DND-41 (cell line): ENCODE measurements at regions not wholly inside any gene's neighbourhood (a gene's known extent, or its start where the extent isn't known, plus 50 kb on each side); places are given as distances from the start of the nearest gene placed in this dataset.

ENCODE experiments used
- EZH2 ChIP-seq: IDR thresholded peaks from 3 replicates; pipeline ENCODE4 v1.6.1; 2012; ENCODE audit warnings: borderline replicate concordance, low read depth, mild to moderate bottlenecking, moderate library complexity, low read length, inconsistent platforms; ENCODE audit not compliant: severe bottlenecking
- TF ChIP-seq, protein P1 (sequence below): IDR thresholded peaks from 2 replicates; pipeline ENCODE4 v1.5.1; 2012; ENCODE audit warnings: borderline replicate concordance, low read length, moderate library complexity, mild to moderate bottlenecking; ENCODE audit not compliant: poor library complexity, severe bottlenecking; ENCODE audit errors: extremely low read depth

DNA sequence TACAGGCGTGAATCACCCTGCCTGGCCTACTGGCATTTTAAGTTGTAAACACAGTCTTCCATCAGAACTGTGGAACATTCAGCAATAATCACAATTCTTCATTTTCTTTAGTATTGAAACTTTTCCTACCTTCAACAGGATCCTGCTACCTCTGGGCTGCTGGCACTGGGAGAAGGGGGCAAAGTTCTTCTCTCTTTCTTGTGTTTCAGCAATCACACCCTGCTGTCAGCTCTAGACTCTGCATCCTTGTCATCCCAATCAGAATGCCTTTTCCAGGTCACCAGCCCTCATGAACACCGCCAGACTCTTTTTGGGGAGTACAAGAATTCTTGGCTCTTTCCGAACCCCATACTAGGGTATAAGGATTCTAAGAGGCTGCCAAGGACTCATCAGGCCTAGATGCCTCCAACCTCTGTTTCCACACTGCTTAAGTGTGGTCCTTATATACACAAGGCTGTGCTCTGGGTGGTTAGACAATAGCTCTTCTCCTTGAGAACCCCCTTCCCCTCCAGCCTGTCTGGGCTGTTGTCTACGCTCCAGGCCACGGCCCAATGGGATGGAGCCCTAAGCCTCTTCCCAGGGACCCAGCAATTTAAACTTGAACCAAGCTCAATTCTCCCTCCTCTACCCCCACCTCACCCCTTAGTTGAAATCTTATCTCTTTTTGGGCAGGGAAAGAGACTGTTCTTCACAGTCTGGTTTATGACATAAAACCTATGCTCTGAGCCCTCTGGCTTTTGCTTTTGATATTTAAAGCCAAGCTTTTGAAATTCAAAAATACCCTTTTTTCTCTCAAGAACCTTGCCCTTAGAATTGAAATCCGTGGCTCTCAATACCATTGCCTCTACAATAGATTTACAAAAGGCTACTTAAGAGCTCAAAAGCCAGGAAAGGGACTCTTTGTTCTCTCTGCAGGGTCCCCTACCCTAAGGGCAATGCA lies 327.4 kb downstream of the BUD13 start:
- TF ChIP-seq, protein P1, sequence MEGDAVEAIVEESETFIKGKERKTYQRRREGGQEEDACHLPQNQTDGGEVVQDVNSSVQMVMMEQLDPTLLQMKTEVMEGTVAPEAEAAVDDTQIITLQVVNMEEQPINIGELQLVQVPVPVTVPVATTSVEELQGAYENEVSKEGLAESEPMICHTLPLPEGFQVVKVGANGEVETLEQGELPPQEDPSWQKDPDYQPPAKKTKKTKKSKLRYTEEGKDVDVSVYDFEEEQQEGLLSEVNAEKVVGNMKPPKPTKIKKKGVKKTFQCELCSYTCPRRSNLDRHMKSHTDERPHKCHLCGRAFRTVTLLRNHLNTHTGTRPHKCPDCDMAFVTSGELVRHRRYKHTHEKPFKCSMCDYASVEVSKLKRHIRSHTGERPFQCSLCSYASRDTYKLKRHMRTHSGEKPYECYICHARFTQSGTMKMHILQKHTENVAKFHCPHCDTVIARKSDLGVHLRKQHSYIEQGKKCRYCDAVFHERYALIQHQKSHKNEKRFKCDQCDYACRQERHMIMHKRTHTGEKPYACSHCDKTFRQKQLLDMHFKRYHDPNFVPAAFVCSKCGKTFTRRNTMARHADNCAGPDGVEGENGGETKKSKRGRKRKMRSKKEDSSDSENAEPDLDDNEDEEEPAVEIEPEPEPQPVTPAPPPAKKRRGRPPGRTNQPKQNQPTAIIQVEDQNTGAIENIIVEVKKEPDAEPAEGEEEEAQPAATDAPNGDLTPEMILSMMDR: no peak
- TF ChIP-seq EZH2: no peak
